ENCODE measurements at regions not wholly inside any gene's neighbourhood (a gene's known extent, or its start where the extent isn't known, plus 50 kb on each side); places are given as distances from the start of the nearest gene placed in this dataset.

DNA sequence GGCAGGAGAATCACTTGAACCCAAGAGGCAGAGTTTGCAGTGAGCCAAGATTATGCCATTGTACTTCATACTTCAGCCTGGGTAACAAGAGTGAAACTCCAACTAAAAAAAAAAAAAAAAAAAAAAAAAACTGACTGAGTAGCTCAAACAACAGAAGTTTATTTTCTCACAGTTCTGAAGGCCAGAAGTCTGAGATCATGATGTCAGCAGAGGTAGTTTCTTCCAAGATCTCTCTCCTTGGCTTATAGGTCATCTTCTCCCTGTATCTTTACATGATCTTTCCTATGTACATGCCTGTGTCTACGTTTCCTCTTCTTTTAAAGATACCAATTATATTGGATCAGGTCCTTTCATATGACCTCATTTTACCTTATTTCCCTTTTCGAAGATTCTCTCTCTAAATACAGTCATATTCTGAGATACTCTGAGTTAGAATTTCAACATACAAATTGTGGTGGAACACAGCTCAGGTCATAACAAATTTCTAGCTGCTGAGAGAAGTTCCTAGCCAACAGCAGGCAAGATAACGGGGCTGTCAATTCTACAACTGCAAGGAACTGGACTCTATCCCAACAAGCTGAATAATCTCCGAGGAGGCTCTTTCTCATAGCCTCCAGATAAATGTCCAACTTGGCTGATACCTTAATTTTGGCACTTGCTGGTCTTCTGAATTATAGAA is 187.7 kb upstream of the ADAMTS5 start:
- H3K27ac Mint-ChIP-seq: no peak overlapping the region
- DNase-seq: no peak
- peaks cover 26% of the 10 kb centered on the region for H3K4me1 Mint-ChIP-seq
- no peak overlapping the region for H3K4me3 Mint-ChIP-seq
- TF ChIP-seq CTCF (IDR thresholded peaks at IDR 0.05): no peak
- H3K36me3 Mint-ChIP-seq (ENCODE audit: low read depth): no peaks in the 10 kb centered on the region
- no peaks in the 10 kb centered on the region for H3K27me3 Mint-ChIP-seq (ENCODE audit: low read depth, poor library complexity)
- H3K9me3 Mint-ChIP-seq: no peaks in the 10 kb centered on the region

DNA sequence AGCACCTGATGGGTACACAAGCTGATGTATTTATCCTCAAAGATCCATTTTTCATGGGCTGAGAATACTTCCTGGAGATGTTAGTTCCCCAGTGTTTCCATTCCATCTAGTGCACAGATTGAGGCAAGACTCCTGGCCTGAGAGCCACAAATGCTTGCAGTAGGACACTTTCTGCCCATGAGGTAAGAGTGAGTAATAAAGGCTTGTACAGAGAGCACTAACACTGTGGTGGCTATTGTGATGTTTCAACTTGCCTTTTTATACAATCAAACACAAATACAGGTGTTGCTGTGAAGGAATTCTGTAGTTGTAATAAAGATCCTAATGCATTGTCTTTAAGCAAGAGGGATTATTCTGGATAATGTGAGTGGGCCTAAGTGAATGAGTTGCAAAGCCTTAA is 186.1 kb upstream of the ADAMTS5 start:
- H3K36me3 Mint-ChIP-seq (ENCODE audit: low read depth): no peaks in the 10 kb centered on the region
- H3K27ac Mint-ChIP-seq: no peak overlapping the region

DNA sequence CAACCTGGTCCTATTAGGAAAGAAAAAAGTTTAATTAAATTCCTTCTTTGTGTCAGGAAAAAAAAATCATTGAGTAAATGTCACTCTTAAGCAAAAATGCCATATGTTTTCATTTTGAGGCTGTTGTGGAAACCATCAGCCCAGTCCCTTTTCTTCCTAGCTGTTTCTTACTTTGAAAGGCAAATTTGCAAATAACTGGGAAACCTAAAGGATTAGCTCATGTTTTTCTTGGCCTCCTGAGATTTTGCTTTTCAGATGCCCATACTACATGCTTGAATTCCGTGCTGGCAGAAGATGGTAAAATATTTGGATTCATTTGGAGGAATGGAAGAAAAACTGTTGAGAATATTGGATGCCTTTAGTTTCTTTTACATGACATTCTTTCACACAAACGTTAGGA is 182.1 kb upstream of the ADAMTS5 start:
- peaks cover 20% of the 10 kb centered on the region for H3K4me1 Mint-ChIP-seq
- H3K4me3 Mint-ChIP-seq: no peak overlapping the region
- no peak for DNase-seq
- no peaks in the 10 kb centered on the region for H3K36me3 Mint-ChIP-seq (ENCODE audit: low read depth)
- no peak for TF ChIP-seq CTCF (IDR thresholded peaks at IDR 0.05)
- H3K9me3 Mint-ChIP-seq: peaks cover 10% of the 10 kb centered on the region
- H3K27me3 Mint-ChIP-seq (ENCODE audit: low read depth, poor library complexity): no peaks in the 10 kb centered on the region
- no peak overlapping the region for H3K27ac Mint-ChIP-seq

More for the DNA sequence above, 186.1 kb upstream of the ADAMTS5 start:
- TF ChIP-seq CTCF (IDR thresholded peaks at IDR 0.05): no peak
- no peaks in the 10 kb centered on the region for H3K27me3 Mint-ChIP-seq (ENCODE audit: low read depth, poor library complexity)
- no peak for DNase-seq
- H3K9me3 Mint-ChIP-seq: peaks cover 7% of the 10 kb centered on the region
- peaks cover 20% of the 10 kb centered on the region for H3K4me1 Mint-ChIP-seq
- no peak overlapping the region for H3K4me3 Mint-ChIP-seq

DNA sequence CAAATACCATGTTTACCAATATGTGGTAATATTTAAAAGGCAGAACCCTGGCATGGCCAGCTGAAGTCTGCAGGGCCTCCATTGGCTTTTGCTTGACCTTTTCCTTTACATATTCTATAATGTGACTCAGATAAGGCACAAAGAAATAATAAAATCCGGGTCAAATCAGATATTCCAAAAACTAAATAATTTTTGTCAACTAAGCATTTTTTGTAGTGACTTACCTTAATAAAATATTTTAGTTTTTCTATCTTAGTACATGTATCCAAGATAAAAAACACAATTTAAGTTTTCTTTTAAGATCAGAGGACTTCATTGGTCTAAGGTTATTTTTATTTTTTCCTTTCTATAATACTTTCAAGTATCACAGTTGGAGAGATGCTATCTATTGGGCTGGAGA is 179.4 kb upstream of the ADAMTS5 start:
- no peaks in the 10 kb centered on the region for H3K27me3 Mint-ChIP-seq (ENCODE audit: low read depth, poor library complexity)
- peaks cover 13% of the 10 kb centered on the region for H3K4me1 Mint-ChIP-seq
- no peak for DNase-seq
- H3K4me3 Mint-ChIP-seq: no peak overlapping the region
- no peaks in the 10 kb centered on the region for H3K36me3 Mint-ChIP-seq (ENCODE audit: low read depth)
- peaks cover 10% of the 10 kb centered on the region for H3K9me3 Mint-ChIP-seq
- no peak overlapping the region for H3K27ac Mint-ChIP-seq
- no peak for TF ChIP-seq CTCF (IDR thresholded peaks at IDR 0.05)

DNA sequence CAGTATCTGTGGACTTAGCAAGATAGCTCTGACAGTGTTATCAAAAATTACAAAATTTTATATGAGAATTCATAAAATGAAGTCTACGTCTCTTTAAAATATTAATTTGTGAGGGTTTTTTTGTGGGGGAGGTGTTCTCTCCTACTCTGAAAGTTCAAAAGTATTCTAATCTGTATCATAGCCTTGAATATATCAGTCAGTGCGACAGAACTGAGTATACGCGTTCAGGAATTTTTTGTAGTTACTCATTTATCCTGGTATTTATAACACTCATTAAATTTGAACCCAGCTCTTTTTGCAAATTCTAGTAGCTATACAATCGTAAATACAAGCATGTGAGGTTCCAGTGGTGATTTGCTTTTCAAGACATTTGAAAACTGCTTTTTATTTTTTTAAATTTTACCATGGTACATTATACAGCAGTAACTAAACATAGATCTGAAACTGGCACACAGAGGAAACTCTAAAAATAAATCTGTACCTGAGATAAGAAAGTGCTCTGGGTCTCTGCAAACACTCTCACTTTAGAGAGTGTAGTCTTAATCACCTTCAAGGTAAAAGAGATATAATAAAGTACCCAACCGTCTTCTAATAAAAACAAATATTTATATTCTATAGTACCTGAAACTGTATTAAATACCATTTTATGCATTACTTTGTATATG is 178.4 kb upstream of the ADAMTS5 start:
- H3K36me3 Mint-ChIP-seq (ENCODE audit: low read depth): no peaks in the 10 kb centered on the region
- no peak overlapping the region for H3K27ac Mint-ChIP-seq
- peaks cover 4% of the 10 kb centered on the region for H3K4me1 Mint-ChIP-seq
- no peak overlapping the region for H3K4me3 Mint-ChIP-seq
- no peaks in the 10 kb centered on the region for H3K27me3 Mint-ChIP-seq (ENCODE audit: low read depth, poor library complexity)
- TF ChIP-seq CTCF (IDR thresholded peaks at IDR 0.05): no peak
- peaks cover 10% of the 10 kb centered on the region for H3K9me3 Mint-ChIP-seq
- no peak for DNase-seq

- H3K27ac Mint-ChIP-seq: peak overlapping the region; percentile 45
These were observed 176.6 kb upstream of the ADAMTS5 start for GRCh38 chr21:27143476-27143875.

More at GRCh38 chr21:27143476-27143875, 176.6 kb upstream of the ADAMTS5 start:
- DNase-seq: no peak
- Mint-ChIP-seq H3K4me1 (no peaks in the 10 kb centered on the region), H3K36me3 (ENCODE audit: low read depth) (no peaks in the 10 kb centered on the region), H3K9me3 (peaks cover 7% of the 10 kb centered on the region), H3K27me3 (ENCODE audit: low read depth, poor library complexity) (no peaks in the 10 kb centered on the region), H3K4me3 (no peak overlapping the region)
- TF ChIP-seq CTCF (IDR thresholded peaks at IDR 0.05): no peak

All from nephron progenitor cell (in vitro differentiated cells).